ACHN (cell line): ENCODE measurements at regions not wholly inside any gene's neighbourhood (a gene's known extent, or its start where the extent isn't known, plus 50 kb on each side); places are given as distances from the start of the nearest gene placed in this dataset.

Experiments used
- DNase-seq: peaks from one replicate; pipeline ENCODE4 v3.0.0-alpha.2; 2015
- in situ Hi-C: cut with HindIII; loops from 2 replicates; pipeline ENCODE4 v1.10.0; 2017; ENCODE audit warnings: low sequenced_read_pairs, low pct_ligation_motif_present, low pct_unique_long_range_greater_than_20kb

DNA sequence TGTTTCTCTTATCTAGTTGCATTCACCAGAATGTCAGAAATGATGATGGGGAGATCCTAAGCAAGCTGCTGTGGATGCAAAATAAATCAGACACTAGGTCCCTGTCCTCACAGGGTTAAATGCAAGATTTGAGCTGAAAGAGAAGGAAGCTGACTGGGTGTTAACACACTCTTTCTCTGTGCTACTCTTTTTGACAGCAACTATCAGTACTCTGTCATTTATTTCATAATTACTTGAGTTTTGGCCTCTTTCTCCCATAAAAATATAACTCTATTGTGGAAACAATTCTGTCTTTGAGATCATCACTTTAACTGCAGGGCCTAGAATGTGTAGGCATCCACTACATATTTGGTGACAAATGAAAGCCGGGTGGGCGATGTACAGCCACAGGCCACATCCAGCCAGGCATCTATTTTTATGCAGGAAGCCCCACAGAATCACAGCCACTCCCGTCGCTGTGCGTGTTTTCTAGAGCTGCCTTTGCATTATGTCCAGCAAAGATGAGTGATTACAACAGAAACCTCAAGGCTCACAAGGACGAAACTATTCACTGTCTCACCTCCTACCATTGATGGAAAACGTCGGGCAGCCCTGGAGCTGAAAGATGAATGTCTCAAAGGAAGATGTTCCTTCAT is 849.0 kb downstream of the RNF144A start:
- in situ Hi-C loops: no loop called here
- DNase-seq: no peak

DNA sequence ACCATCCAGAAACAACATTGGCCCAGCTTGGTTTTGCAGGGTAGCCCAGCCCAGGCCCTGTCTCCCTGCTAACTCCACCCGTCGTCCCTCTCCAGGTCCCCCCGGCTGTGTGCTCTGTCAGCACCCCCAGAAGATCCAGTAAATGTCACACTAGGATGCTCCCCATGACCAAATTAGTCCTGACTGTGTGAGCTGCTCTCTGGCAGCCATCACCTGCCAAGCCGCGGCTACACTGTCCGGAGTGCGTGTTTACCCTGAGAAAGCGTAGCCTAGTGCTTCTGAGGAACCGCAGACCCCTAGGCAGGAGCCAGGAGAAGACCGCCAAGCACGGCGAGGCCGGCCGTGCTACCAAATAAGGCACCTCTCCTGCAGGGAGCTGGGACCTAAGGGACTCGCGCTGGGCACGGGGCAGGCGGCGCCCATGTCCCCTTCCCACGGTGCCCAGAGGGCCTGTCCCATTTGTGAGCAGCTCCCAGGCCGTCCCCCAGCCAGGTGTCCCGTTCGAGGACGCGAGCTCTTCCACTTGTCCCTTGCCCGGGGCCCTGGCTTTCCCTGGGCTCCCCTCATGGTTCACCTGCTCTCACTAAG is 849.9 kb downstream of the RNF144A start:
- in situ Hi-C loops: no loop called here
- DNase-seq: no peak

DNA sequence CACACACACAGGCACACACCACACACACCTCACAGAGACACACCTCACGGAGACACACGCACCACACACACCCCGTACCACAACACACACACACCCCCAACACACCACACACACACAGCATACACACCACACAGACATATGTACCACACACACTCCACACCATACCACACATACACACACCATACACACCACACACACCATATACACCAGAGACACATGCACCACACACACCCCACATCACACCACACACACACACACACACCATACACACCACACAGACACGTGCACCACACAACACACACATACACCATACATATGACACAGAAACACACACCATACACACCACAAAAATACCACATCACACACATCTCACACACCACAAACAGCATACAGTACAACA is 850.7 kb downstream of the RNF144A start:
- DNase-seq: no peak
- in situ Hi-C loops: no loop called here

DNA sequence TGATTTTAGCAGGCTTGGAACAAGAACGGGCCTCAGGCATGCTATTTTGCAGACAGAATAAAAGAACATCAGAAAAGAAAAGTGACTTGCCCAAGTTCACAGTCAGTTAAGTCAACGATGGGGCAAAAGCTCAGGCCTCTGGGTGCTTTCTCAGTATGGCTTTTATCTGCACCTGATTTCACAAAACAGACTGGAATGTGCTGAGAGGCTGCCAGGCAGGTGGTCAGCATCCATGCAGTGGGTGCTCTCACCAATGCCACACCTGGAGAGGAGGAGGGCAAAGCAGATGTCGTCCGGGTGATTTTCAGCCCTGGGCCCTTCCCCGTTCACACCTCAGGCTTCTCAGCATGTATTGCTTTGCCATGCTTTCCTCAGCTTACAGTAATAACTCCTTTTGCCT is 854.6 kb downstream of the RNF144A start:
- in situ Hi-C loops: no loop called here

GRCh38 chr2:7773362-7774360 is 856.4 kb downstream of the RNF144A start:
- DNase-seq: no peak
- in situ Hi-C loops: no loop called here

More for the DNA sequence above, 854.6 kb downstream of the RNF144A start:
- no peak for DNase-seq

- in situ Hi-C loops: no loop called here
- DNase-seq: no peak
Observed at GRCh38 chr2:7774481-7774880, 857.3 kb downstream of the RNF144A start.

GRCh38 chr2:7777668-7778067 is 860.5 kb downstream of the RNF144A start:
- no peak for DNase-seq
- in situ Hi-C loops: no loop called here

DNA sequence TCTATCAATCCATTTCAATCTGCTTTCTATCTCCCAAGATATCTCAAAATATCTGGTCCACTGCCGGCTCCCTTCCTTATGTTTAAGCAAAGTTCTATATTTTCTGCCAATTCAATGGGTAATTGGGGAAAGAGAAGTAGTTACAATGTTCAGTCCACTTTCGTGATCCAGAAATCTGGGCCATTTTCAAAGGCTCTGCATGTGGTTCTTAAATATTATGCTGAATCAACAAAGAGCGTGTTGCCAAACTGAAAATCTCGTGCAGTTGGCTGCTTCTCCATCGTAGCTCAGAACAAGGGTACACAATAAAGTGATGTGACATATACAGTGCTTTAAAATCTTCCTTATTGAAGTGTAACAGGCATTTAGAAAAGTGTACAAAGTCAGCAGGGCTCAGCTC is 863.1 kb downstream of the RNF144A start:
- in situ Hi-C loops: no loop called here
- DNase-seq: no peak

- no peak for DNase-seq
- in situ Hi-C loops: no loop called here
Observed at GRCh38 chr2:7785700-7786099, 868.5 kb downstream of the RNF144A start.

GRCh38 chr2:7788736-7789135 is 871.5 kb downstream of the RNF144A start:
- DNase-seq: no peak
- in situ Hi-C loops: no loop called here

DNA sequence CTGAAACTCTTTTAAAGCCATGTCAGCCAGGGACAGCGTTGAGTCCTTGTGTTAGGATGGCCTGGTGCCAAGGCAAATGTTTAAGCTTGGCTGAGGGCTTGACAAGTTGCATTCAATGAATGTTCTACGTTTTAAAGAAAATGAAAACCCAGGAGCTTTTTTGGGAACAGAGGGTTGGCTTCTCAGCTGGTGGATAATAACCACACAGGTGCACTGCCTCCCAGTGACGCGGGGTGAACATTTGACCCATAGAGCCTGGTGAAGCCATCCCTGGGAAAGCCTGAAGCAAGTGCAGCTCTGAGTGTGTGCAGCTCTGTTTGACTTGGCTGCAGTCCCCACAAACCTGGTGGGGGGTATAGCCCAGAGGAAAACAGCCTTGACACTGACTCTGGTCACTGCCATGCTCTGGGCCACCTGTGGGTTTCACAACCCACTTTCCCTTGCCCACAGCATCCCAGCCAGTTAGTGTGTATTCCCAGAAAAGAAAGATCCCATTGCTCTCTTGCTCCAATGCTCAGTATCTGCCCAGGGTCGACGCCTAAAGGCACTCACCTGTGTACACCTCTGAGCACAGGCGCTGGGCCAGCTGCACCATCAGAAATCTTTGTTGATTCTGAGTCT is 874.9 kb downstream of the RNF144A start:
- no peak for DNase-seq
- in situ Hi-C loops: no loop called here

GRCh38 chr2:7795778-7796563 is 878.8 kb downstream of the RNF144A start:
- no peak for DNase-seq
- in situ Hi-C loops: no loop called here

DNA sequence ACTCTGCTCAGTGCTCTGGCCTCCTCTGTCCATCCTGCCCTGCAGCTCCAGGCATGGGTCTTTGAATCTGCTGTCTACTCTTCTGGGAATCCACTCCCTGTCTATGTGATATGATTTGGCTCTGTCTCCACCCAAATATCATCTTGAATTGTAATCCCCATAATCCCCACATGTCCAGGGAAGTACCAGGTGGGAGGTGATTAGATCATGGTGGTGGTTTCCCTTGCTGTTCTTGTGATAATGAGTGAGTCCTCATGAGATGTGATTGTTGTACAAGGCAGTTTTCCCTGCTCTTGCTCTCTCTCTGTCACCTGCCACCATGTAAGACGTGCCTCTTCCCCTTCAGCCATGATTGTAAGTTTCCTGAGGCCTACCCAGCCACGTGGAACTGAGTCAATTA is 881.8 kb upstream of the ID2 start:
- DNase-seq: no peak
- in situ Hi-C loops: no loop called here

DNA sequence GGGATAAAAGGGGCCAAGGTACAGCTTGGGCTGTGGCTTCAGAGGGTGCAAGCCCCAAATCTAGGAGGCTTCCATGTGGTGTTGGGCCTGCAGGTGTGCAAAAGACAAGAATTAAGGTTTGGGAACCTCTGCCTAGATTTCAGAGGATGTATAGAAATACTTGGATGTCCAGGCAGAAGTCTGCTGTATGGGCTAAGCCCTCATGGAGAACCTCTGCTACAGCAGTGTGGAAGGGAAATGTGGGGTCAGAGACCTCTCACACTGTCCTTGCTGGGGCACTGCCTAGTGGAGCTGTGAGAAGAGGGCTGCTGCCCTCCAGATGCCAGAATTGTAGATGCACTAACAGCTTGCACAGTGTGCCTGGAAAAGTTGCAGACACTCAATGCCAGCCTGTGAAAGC is 880.6 kb upstream of the ID2 start:
- in situ Hi-C loops: no loop called here
- no peak for DNase-seq

GRCh38 chr2:7803515-7803914 is 878.3 kb upstream of the ID2 start:
- in situ Hi-C loops: no loop called here
- DNase-seq: no peak

DNA sequence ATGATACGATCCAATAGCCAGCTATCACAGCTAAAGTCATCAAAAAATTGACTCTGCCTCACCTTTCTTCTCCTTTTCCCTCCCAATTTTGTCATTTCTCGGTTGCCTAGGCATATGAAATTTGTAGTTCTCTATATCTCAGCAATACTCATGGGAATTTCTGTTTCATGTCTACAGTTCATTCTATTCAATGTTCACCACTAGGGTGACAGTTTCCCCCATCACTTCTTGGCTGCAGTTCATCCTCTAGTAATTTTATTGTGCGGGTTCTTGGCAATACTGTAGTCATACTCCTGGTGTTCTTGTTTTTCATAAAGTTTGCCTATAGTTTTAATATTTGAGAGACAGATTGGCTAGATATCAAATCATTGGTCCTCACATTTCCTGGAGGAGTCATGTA is 872.2 kb upstream of the ID2 start:
- DNase-seq: no peak
- in situ Hi-C loops: no loop called here

DNA sequence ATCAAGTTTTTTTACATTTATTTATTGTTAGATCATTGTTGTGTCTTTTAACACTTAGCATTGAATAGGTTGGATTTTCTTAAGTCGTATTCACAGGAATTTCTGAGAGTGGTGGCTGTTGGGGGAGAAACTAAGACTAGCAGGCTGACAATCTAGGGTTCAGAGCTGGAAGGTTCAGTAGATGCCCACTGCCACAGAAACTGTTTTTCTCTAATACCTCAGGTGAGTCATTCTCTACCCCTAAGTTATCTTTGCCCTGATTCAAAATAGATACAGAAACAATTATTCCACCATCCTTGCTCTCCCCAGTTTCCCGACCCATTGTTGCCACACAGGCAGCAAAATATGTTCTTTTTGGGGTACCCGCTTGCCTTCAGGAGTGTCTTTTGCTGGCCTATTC is 870.8 kb upstream of the ID2 start:
- no peak for DNase-seq
- in situ Hi-C loops: no loop called here

GRCh38 chr2:7812231-7812995 is 869.4 kb upstream of the ID2 start:
- peak; percentile 25 for DNase-seq
- in situ Hi-C loops: no loop called here
